Nucleus accumbens (tissue), 56 donors: ENCODE measurements at regions not wholly inside any gene's neighbourhood (a gene's known extent, or its start where the extent isn't known, plus 50 kb on each side); places are given as distances from the start of the nearest gene placed in this dataset.
"Not testable (repeated sequence)": the region's sequence is repeated elsewhere in the genome, so short reads cannot be mapped to it uniquely, and the experiment has no call there.

Experiments
- DNase-seq, 56 donors: peaks; one replicate each; lab custom pipeline; 2025; lab: John Stamatoyannopoulos, UW

- DNase-seq, result no peak
These were observed 72.8 kb upstream of the PITX1 start for GRCh38 chr5:135106610-135107471.

DNA sequence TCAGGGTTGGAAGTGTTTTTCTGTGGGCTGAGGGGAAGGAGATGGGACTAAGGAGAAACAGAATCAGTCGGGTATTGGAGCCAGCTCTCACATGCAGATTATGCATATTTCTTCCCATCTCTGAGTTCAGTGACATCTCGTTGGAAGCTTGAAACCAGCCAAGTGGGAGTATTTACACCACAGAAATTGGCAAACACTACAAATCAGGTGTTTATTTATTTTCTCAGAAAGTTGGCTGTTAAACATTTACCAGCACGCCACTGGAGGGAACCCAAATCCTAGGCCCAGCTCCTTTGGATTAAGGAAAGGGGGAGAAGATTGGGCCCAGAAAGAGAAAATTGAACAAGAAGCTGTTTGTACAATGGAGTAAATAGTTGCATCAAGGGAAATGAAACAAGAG lies 72.1 kb upstream of the PITX1 start:
- DNase-seq, result no peak

GRCh38 chr5:135105105-135105484 lies 71.1 kb upstream of the PITX1 start:
- DNase-seq, result no peak

DNA sequence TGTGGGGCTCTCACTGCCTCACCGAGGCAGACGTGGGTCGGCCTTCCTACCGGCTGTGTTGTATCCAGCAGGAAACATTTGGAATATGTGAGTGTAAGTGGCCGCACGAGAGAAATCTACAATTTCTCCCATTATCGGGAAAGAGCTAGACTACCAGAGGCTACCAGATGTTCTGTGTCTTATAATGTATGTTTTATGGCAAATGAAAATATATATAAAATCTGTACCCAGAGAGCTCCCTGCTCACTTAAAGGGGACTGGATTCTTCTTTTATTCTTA lies 69.5 kb upstream of the PITX1 start:
- no peak for DNase-seq

- no peak for DNase-seq
These were observed 68.9 kb upstream of the PITX1 start for GRCh38 chr5:135102716-135103574.

- DNase-seq, result no peak
These were observed 66.4 kb upstream of the PITX1 start for GRCh38 chr5:135100431-135100830.

GRCh38 chr5:135100011-135100410 lies 66.0 kb upstream of the PITX1 start:
- no peak for DNase-seq

- no peak for DNase-seq
These were observed 63.4 kb upstream of the PITX1 start for GRCh38 chr5:135097390-135097789.

- no peak for DNase-seq
These were observed 61.8 kb upstream of the PITX1 start for GRCh38 chr5:135095871-135096270.

GRCh38 chr5:135095052-135095715 lies 61.2 kb upstream of the PITX1 start:
- no peak for DNase-seq

DNA sequence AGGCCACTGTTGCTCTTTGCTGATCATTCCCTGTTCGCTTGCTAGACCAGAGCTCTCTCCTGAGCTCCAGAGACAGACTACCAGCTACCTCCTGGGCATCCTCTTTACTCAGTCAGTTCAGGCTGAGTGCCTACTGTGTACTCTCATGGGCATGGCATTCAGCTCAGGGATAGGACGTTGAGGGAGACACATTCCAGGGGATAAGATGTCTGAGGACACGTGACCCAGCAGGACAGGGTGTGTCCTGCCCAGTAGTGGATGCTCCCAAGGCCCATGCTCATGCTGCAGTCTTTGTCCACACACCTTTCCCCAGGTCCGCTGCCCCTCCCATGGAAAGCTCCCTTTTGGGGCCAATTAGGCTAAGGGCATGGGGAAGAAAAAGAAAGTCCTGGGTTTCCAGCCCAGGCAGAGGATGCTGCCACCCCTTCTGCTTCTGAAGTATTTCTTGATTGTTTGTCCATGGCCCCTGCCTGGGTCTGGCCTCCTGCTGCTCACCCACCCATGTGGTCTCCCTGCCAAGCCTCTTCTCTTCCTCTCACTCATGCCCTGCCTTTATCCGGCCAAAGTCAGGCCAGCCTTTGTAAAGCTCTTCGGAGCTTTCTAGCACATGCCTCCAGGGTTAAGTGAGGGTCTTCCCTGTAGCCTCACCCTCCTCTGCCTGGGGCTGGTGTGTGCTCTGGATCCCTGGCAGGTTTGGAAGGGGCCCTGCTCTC lies 60.5 kb upstream of the PITX1 start:
- no peak for DNase-seq

GRCh38 chr5:135093483-135093882 lies 59.5 kb upstream of the PITX1 start:
- not testable (repeated sequence) for DNase-seq

DNA sequence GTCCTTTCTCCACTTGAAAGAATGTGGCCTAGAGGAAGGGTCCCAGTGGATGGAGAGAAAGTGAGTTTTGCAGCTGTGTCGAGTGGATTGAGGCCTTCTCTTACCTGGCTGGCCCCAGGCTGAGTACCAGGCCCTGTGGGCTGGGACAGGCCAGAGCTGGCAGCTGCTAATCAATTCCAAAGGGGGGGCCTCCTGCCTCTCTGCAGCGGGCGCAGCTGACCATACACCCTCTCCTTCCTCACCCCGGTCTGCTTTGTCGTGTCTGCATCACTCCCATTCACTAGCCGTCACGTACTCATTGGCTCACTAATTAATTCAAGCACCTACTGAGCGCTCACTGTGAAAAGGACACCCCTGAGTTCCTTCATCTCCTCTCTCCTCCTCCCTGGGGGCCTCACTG lies 58.4 kb upstream of the PITX1 start:
- no peak for DNase-seq

DNA sequence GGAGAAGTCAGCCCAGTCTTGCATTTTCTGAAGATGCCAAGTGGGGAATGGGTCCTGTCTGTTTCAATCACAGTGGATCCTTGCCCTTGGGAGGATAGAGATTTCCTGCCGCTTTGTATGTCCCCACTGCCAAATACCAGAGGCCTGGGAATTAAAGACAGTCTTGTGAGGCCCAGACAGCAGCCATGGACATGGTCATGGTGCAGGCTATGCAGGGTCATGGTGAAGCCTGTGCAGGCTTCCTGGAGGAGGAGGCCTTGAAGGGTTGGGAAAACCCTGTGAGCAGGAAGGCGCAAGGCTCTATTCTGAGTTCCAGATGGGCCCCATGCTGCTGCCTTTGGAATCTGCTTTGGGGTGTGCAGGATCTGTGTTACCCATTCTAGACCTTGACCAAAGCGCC lies 57.3 kb upstream of the PITX1 start:
- no peak for DNase-seq

- DNase-seq, result no peak
These were observed 55.9 kb upstream of the PITX1 start for GRCh38 chr5:135089912-135090311.

- no peak for DNase-seq
These were observed 54.9 kb upstream of the PITX1 start for GRCh38 chr5:135088911-135089310.

- no peak for DNase-seq
These were observed 53.9 kb upstream of the PITX1 start for GRCh38 chr5:135087950-135088349.

DNA sequence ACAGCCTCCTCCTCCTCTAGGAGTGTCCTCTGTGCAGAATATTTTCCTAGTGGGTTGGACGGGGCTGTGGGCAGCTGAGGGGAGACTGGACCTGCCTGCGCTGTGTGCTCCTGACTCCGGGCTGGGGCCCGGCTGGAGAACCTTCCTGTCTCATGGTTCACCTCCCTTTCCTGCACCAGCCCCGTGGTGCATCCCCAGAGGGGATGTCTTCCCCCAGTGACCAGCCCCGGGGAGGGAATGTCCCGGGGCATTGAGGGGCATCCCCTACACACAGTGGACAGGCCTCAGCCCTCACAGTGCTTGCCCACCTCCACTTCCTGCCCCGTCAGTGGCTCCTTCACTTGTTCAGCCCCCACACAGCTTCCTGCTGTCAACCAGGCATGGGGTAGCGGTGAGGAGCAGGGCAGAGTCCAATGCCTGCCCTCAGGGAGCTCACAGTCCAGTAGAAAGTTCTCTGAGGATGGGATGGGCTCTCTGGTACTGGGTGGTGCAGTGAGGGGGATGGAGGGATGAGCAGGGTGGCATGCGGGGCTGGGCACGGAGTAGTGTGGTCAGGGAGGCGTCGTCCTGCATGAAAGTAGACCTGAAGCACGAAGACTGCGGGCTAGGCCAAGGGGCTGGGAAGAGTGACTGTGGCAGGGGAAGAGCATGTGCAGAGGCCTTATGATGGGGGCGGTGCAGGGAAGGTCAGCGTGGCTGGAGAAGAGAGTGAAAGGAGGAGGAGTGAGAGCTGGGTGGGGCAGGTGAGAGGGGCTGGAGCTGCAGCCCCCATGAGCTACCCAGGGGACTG lies 52.1 kb upstream of the PITX1 start:
- no peak for DNase-seq

DNA sequence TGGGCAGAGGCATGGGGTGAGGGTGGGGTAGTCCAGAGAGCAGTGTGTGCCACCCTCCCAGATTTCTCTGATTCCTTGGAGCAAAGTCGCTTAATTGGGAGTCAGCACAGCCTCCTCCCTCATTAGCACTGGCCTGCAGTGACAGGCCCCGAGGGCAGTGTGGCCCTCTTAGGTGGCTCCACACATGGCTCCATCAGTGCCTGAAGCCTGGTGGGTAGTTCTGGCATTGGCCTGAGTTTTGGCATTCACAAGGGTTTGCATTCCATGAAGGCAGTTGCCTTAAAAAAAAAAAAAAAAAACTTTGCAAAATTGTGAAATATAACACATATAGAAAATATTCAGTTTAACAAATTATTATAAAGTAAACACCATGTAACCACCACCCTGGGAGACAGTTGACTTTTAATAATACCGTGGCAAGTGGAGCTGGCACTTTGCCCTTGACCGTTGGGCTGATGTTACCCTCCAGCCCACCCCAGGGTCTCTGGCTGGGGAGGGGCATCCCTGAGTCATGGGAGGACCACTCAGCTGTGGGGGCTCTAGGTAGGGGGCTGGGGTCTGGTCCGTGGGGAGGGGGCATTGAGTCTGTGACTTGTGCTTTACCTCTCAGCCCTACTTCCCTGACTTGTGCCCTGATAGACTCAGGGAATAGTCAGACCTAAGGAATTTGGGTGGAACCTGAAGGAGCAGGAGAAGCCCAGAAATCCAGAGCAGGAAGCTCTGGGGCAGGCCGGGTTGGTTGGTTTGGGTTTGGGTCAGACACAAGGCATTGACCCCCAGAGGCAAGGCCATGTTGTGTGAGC lies 51.3 kb upstream of the PITX1 start:
- DNase-seq, result no peak
